GM19240 (cell line): ENCODE measurements at regions not wholly inside any gene's neighbourhood (a gene's known extent, or its start where the extent isn't known, plus 50 kb on each side); places are given as distances from the start of the nearest gene placed in this dataset.

Experiments used
- DNase-seq: peaks from one replicate; pipeline ENCODE4 v3.0.0; 2011; ENCODE audit warnings: low spot score; ENCODE audit not compliant: insufficient read length

GRCh38 chr12:68505970-68506369 lies 104.7 kb upstream of the RAP1B start:
- DNase-seq, result no peak

- no peak for DNase-seq
Observed at GRCh38 chr12:68506619-68507018, 104.1 kb upstream of the RAP1B start.

DNA sequence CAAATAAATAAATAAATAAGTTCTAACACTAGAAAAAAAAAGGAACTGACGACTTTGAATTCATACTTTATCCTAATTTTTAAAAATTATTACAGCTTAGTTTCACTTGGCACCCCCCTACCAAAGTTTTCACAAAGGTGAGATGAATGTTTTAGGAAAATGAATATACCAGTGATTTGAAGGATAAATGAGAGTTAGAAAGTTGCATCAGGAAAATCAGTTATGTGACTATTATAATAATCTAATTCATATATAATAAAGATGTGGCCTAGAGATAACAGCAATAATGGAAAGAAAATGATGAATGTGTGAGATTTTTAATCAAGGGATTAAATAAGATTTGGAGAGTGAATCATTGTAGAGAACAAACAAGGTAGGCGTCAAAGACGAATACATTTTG lies 103.0 kb upstream of the RAP1B start:
- no peak for DNase-seq

- DNase-seq, result no peak
Observed at GRCh38 chr12:68508576-68508975, 102.1 kb upstream of the RAP1B start.

DNA sequence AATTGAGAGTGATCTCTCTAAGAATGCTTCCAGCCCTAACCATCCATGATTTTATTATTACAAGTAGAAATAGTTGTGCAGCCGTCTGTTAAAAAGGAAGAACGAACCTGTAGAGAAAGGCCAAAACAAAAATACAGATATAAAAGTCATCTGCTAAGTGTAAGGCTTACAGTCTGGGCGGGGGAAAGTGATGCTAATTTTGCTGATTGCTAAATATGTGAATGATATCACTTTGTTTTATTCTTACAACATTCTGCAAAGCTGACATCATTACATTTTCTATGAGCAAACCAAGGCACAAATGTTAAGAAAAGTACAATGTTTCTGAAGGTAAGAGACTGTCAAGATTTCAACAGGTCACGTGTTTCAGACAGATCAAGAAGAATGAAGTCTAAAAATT lies 101.5 kb upstream of the RAP1B start:
- no peak for DNase-seq

- DNase-seq, result no peak
Observed at GRCh38 chr12:68510397-68510796, 100.3 kb upstream of the RAP1B start.

- DNase-seq, result no peak
Observed at GRCh38 chr12:68514807-68515411, 95.8 kb upstream of the RAP1B start.

- no peak for DNase-seq
Observed at GRCh38 chr12:68515793-68516192, 94.9 kb upstream of the RAP1B start.

DNA sequence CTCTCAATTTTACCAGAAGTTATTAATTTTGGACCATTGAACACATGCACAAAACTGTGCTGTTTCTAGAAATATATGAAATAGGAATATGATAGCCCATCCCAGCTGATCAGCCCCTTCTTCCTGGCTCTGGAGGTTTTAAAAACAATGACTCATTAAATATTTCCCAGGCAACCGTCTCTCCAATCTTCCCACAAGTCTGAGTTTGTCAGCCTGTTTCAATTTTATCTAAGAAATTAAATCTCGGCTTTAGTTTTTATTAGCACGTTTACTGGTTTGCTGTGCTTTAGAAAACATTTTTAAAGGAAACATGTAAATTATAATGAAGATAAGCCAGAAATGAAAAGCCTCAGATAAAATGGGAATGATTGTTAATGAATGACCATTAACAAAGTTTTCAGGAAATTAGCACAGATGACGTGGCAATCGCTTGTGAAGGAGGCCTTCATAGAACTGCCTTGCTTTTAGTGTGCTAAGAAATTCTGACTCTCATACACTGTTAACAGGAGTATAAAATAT lies 89.3 kb upstream of the RAP1B start:
- DNase-seq, result no peak

- no peak for DNase-seq
Observed at GRCh38 chr12:68521848-68522502, 88.7 kb upstream of the RAP1B start.

- no peak for DNase-seq
Observed at GRCh38 chr12:68529466-68529865, 81.2 kb upstream of the RAP1B start.

DNA sequence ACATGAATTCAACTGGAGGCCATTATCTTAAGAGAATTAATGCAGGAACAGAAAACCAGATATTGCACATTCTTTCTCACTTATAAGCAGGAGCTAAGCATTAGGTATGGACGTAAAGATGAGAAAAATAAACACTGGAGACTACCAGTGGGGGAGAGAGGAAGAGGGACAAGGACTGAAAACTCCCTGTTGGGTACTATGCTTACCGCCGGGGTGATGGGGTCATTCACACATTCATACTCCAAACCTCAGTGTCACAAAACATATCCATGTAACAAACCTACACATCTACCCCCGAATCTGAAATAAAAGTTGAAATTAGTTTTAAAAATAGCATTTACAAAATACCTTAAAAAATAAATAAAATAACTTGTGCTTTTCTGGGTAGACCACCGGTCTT lies 80.8 kb upstream of the RAP1B start:
- no peak for DNase-seq

DNA sequence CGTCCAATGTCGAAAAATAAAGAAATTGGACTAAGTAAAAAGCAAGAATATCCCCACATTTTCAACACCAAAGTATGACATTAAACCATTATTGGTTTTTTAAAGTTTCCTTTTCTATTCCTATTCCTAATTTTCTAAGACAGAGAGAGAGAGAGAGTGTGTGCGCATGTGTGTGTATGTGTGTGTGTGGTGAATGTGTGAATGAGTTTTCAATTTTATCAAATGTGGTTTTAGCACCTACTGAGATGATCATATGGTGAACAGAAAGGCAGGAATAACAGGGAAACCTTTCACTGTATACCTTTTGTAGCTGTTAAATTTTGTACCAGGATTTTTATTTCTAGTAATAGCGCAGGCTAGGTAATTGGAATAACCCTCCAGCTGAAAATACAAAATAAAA lies 80.4 kb upstream of the RAP1B start:
- DNase-seq, result no peak

- DNase-seq, result no peak
Observed at GRCh38 chr12:68530965-68531364, 79.7 kb upstream of the RAP1B start.

- no peak for DNase-seq
Observed at GRCh38 chr12:68532204-68532886, 78.4 kb upstream of the RAP1B start.

DNA sequence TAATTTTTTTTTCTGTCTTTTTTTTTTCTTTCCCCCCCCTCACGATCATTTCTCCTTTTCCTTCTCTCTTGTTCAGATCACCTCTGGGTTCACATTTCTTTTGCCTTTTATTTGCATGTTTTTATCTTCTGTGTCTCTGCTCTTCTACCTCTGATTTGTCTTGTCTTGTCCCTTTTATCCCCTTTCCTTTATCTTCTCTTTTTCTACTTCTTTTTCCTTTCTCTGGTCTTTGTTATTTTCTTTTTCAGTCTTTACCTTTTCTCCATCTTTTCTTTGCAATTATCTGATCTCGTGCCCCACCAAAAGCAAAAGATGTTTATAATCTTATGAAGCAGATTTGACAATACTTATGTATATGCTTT lies 77.8 kb upstream of the RAP1B start:
- DNase-seq, result no peak

GRCh38 chr12:68534108-68534507 lies 76.6 kb upstream of the RAP1B start:
- DNase-seq, result no peak

GRCh38 chr12:68536885-68537485 lies 73.7 kb upstream of the RAP1B start:
- DNase-seq, result no peak

- no peak for DNase-seq
Observed at GRCh38 chr12:68537571-68537970, 73.1 kb upstream of the RAP1B start.

DNA sequence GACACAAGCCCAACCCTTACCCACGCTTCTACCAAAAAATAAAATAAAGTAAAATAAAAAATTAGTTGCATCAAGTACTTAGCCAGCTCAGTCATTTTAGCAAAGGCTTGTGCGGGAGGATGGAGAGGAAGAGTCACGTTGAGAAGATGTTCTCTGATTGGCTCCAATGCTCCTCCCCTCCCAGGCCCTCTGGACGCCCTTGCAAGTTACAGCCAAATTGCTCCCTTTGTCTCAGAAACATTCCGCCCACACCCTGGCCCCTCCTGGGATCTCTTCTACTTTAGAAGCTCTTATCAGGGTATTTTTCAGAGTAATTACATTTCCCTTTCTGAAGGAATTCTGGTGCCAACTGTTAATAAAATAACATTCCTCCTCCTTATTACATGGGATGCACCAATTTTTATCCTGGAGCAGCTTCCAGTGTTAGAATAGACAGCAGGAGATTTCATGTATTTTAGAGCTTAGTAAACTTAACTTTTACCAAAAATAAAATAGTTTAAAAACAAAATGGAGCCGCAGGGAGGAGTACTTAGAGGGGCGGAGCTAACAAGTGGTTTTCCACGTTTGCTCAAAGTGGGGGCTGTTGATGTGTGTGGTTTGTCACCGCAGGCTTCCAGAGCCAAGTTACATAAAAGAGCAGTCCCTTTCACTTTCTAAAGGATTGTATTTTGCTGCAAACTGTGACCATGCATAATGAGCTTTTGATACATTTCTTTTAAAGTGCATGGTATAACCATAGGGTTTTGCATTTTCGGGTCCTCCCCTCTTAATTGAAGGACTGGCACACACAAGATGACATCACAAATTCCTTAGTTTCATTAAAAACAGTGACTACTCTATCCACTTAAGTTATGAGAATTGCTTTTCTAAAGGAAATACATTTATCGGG lies 71.7 kb upstream of the RAP1B start:
- DNase-seq, result no peak

- no peak for DNase-seq
Observed at GRCh38 chr12:68539615-68539952, 71.1 kb upstream of the RAP1B start.
